ENCODE measurements at regions not wholly inside any gene's neighbourhood (a gene's known extent, or its start where the extent isn't known, plus 50 kb on each side); places are given as distances from the start of the nearest gene placed in this dataset.

DNA sequence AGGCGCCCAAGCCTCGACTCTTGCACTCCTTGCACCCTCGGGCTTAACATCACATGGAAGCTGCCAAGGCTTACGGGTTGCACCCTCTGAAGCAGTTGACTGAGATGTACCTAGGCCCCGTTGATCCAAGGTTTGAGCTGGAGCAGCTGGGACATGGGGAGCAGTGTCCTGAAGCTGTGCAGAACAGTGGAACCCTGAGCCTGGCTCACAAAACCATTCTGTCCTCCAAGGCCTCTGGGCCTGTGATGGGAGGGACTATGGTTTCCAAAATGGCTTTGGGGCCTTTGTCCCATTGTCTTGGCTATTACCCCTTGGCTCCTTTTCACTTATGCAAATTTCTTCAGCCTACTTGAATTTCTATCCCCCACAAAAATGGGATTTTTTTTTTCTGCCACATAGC lies 454.0 kb downstream of the PIK3C3 start:
- TF ChIP-seq, protein P1, sequence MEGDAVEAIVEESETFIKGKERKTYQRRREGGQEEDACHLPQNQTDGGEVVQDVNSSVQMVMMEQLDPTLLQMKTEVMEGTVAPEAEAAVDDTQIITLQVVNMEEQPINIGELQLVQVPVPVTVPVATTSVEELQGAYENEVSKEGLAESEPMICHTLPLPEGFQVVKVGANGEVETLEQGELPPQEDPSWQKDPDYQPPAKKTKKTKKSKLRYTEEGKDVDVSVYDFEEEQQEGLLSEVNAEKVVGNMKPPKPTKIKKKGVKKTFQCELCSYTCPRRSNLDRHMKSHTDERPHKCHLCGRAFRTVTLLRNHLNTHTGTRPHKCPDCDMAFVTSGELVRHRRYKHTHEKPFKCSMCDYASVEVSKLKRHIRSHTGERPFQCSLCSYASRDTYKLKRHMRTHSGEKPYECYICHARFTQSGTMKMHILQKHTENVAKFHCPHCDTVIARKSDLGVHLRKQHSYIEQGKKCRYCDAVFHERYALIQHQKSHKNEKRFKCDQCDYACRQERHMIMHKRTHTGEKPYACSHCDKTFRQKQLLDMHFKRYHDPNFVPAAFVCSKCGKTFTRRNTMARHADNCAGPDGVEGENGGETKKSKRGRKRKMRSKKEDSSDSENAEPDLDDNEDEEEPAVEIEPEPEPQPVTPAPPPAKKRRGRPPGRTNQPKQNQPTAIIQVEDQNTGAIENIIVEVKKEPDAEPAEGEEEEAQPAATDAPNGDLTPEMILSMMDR (conservative IDR thresholded peaks at IDR 0.05), result no peak
- TF ChIP-seq ZFX (IDR thresholded peaks at IDR 0.05), result no peak

All from C4-2B (cell line).